H1 (cell line): ENCODE measurements at regions not wholly inside any gene's neighbourhood (a gene's known extent, or its start where the extent isn't known, plus 50 kb on each side); places are given as distances from the start of the nearest gene placed in this dataset.

ENCODE experiments used
- CTCF ChIA-PET: fragments of 300-600 bp; sonication (Branson Sonifier 250); formaldehyde crosslinking; loops from one replicate; lab custom pipeline; 2021; ENCODE audit not compliant: partially characterized antibody; lab: Charles Lee
- POLR2A ChIA-PET: fragments of 300-600 bp; sonication (Branson Sonifier 250); formaldehyde crosslinking; loops from one replicate; lab custom pipeline; 2021; ENCODE audit warnings: inconsistent platforms; ENCODE audit not compliant: partially characterized antibody; lab: Charles Lee
- DNase-seq, 2 experiments: peaks; one replicate each; pipeline versions ENCODE4 v3.0.0 to v3.0.0-alpha.2; 2010 to 2022; ENCODE audit warnings: low spot score in 2 of 2, low read depth in 1 of 2, mixed read lengths in 1 of 2
- FAIRE-seq: peaks from 2 replicates; lab custom pipeline; 2011; peaks lifted over from hg19 to GRCh38; lab: Jason Lieb, UNC
- H2AFZ ChIP-seq: 2 replicates; pipeline ENCODE4 v1.8.1; 2012; ENCODE audit warnings: low read length, inconsistent platforms
- H2AK5ac ChIP-seq: 2 replicates; pipeline ENCODE4 v1.6.1; 2013; ENCODE audit warnings: low read depth, low read length
- H2BK120ac ChIP-seq: replicated peaks from 2 replicates; pipeline ENCODE3; 2013; ENCODE audit warnings: low read depth, low read length, inconsistent platforms
- H2BK12ac ChIP-seq: 2 replicates; pipeline ENCODE4 v1.6.1; 2013; ENCODE audit warnings: low read depth, low read length
- H2BK15ac ChIP-seq: 2 replicates; pipeline ENCODE4 v1.6.1; 2013; ENCODE audit warnings: low read length
- H2BK20ac ChIP-seq: 2 replicates; pipeline ENCODE4 v1.6.1; 2013; ENCODE audit warnings: low read length
- H2BK5ac ChIP-seq: 2 replicates; pipeline ENCODE4 v1.6.1; 2013; ENCODE audit warnings: low read depth, low read length
- H3K14ac ChIP-seq: 2 replicates; pipeline ENCODE4 v1.6.1; 2013; ENCODE audit warnings: inconsistent platforms; ENCODE audit not compliant: insufficient read length
- H3K18ac ChIP-seq: 2 replicates; pipeline ENCODE4 v1.6.1; 2013; ENCODE audit warnings: low read length; ENCODE audit errors: extremely low read depth
- H3K23ac ChIP-seq: 2 replicates; pipeline ENCODE4 v1.6.1; 2013; ENCODE audit warnings: inconsistent platforms; ENCODE audit not compliant: insufficient read length
- H3K23me2 ChIP-seq: 2 replicates; pipeline ENCODE4 v1.6.1; 2013; ENCODE audit warnings: low read depth, low read length
- H3K27ac ChIP-seq: 2 replicates; pipeline ENCODE4 v1.6.1; 2011; ENCODE audit warnings: low read depth, low read length, inconsistent platforms
- H3K27me3 ChIP-seq, 4 experiments: replicated peaks in 1 of 4; 1 replicate in 1 of 4; 2 replicates in 3 of 4; pipeline versions ENCODE4 v1.6.1 to v1.8.1; 2011 to 2013; ENCODE audit warnings: low read length in 3 of 4, mild to moderate bottlenecking in 3 of 4, inconsistent platforms in 2 of 4, mixed read lengths in 2 of 4, moderate library complexity in 1 of 4; ENCODE audit not compliant: control insufficient read depth in 3 of 4, insufficient read depth in 3 of 4; ENCODE audit errors: extremely low read depth in 1 of 4
- H3K36me3 ChIP-seq, 4 experiments: 2 replicates each; pipeline versions ENCODE4 v1.6.1 to v1.8.1; 2011 to 2013; ENCODE audit warnings: mild to moderate bottlenecking in 4 of 4, low read length in 3 of 4, moderate library complexity in 2 of 4, control low read depth in 1 of 4, inconsistent platforms in 1 of 4; ENCODE audit not compliant: insufficient read depth in 4 of 4, control insufficient read depth in 2 of 4
- H3K4ac ChIP-seq: replicated peaks from 2 replicates; pipeline ENCODE3; 2013; ENCODE audit warnings: low read length, low read depth, mixed read lengths, inconsistent platforms; ENCODE audit not compliant: insufficient read length
- H3K4me1 ChIP-seq, 4 experiments: replicated peaks in 1 of 4; 1 replicate in 1 of 4; 2 replicates in 3 of 4; pipeline versions ENCODE4 v1.6.1 to v1.8.1; 2011 to 2013; ENCODE audit warnings: low read length in 3 of 4, inconsistent platforms in 2 of 4, mixed read lengths in 1 of 4; ENCODE audit not compliant: insufficient read depth in 4 of 4, control insufficient read depth in 3 of 4
- H3K4me2 ChIP-seq, 2 experiments: 2 replicates each; pipeline versions ENCODE4 v1.6.1 to v1.8.1; 2011 to 2013; ENCODE audit warnings: low read depth in 2 of 2, low read length in 2 of 2, control low read depth in 1 of 2, inconsistent platforms in 1 of 2, mild to moderate bottlenecking in 1 of 2; ENCODE audit not compliant: insufficient read depth in 1 of 2
- H3K4me3 ChIP-seq, 4 experiments: fragments of 200-600, 300-600 bp in 1 of 4; sonication (generic), shearing (Covaris generic), sonication (Bioruptor Twin) in 1 of 4; 2 replicates each; pipeline versions ENCODE4 v1.5.1 to v1.8.1; 2011 to 2016; ENCODE audit warnings: low read length in 4 of 4, low read depth in 3 of 4, control low read depth in 2 of 4, inconsistent platforms in 2 of 4, mild to moderate bottlenecking in 2 of 4, mixed read lengths in 1 of 4, moderate library complexity in 1 of 4; ENCODE audit not compliant: insufficient read depth in 2 of 4; ENCODE audit errors: extremely low read depth in 1 of 4
- H3K56ac ChIP-seq: replicated peaks from 2 replicates; pipeline ENCODE3; 2013; ENCODE audit warnings: low read depth, mild to moderate bottlenecking, mixed read lengths, low read length, inconsistent platforms; ENCODE audit not compliant: insufficient read length
- H3K79me1 ChIP-seq: 2 replicates; pipeline ENCODE4 v1.6.1; 2013; ENCODE audit warnings: low read depth, low read length, control low read depth
- H3K79me2 ChIP-seq, 2 experiments: 2 replicates each; pipeline versions ENCODE4 v1.6.1 to v1.8.1; 2012 to 2013; ENCODE audit warnings: low read length in 2 of 2, mild to moderate bottlenecking in 2 of 2, inconsistent platforms in 1 of 2; ENCODE audit not compliant: insufficient read depth in 2 of 2, control insufficient read depth in 1 of 2
- H3K9ac ChIP-seq, 4 experiments: replicated peaks in 1 of 4; 1 replicate in 1 of 4; 2 replicates in 3 of 4; pipeline versions ENCODE4 v1.6.1 to v1.8.1; 2011 to 2013; ENCODE audit warnings: low read depth in 3 of 4, low read length in 3 of 4, control low read depth in 2 of 4, mild to moderate bottlenecking in 2 of 4, moderate library complexity in 2 of 4, inconsistent platforms in 1 of 4; ENCODE audit errors: extremely low read depth in 1 of 4
- H3K9me3 ChIP-seq, 2 experiments: 2 replicates each; pipeline versions ENCODE4 v1.6.1 to v1.8.1; 2012 to 2013; ENCODE audit warnings: mild to moderate bottlenecking in 2 of 2, moderate library complexity in 2 of 2, control low read depth in 1 of 2, inconsistent platforms in 1 of 2, low read depth in 1 of 2, low read length in 1 of 2, mixed read lengths in 1 of 2; ENCODE audit not compliant: insufficient read depth in 2 of 2
- H4K20me1 ChIP-seq, 2 experiments: replicated peaks in 1 of 2; 2 replicates each; pipeline versions ENCODE3 to v1.8.1; 2011 to 2013; ENCODE audit warnings: inconsistent platforms in 2 of 2, low read length in 2 of 2, mild to moderate bottlenecking in 1 of 2; ENCODE audit not compliant: insufficient read depth in 2 of 2, control insufficient read depth in 1 of 2
- H4K5ac ChIP-seq: 2 replicates; pipeline ENCODE4 v1.6.1; 2013; ENCODE audit warnings: low read length, low read depth, mixed read lengths, inconsistent platforms; ENCODE audit not compliant: insufficient read length
- H4K8ac ChIP-seq: 2 replicates; pipeline ENCODE4 v1.8.0; 2013; ENCODE audit warnings: mild to moderate bottlenecking, moderate library complexity, low read length, inconsistent platforms; ENCODE audit not compliant: insufficient read depth; ENCODE audit errors: extremely low read depth
- H4K91ac ChIP-seq: replicated peaks from 2 replicates; pipeline ENCODE3; 2013; ENCODE audit warnings: low read length, mixed read lengths, inconsistent platforms; ENCODE audit not compliant: insufficient read length
- CTCF ChIP-seq, 3 experiments: IDR thresholded peaks; 1 replicate in 2 of 3; 2 replicates in 1 of 3; pipeline versions ENCODE4 v1.5.1 to v1.6.1; 2011; ENCODE audit warnings: low read length in 3 of 3, mild to moderate bottlenecking in 3 of 3, inconsistent platforms in 2 of 3, low read depth in 1 of 3, moderate library complexity in 1 of 3; ENCODE audit not compliant: insufficient read depth in 1 of 3; ENCODE audit errors: control extremely low read depth in 1 of 3
- RAD21 ChIP-seq, 2 experiments: IDR thresholded peaks in 1 of 2; conservative IDR thresholded peaks in 1 of 2; 2 replicates each; pipeline ENCODE4 v1.6.1; 2011; ENCODE audit warnings: low read depth in 2 of 2, low read length in 2 of 2, improper control_type of control experiment in 1 of 2, inconsistent platforms in 1 of 2, mild to moderate bottlenecking in 1 of 2, moderate library complexity in 1 of 2
- USF2 ChIP-seq: IDR thresholded peaks from 2 replicates; pipeline ENCODE4 v1.6.1; 2011; ENCODE audit warnings: low read length, improper control_type of control experiment
- WGBS, 2 experiments: shearing (Covaris generic) in 1 of 2; methylation state at CpG; one replicate each; pipeline versions ENCODE4 v1.1.6 to v1.1.7; 2013 to 2015; ENCODE audit warnings: low lambda C conversion rate in 2 of 2, mixed read lengths in 2 of 2, inconsistent platforms in 1 of 2, low coverage in 1 of 2, missing lambda C conversion rate in 1 of 2; ENCODE audit not compliant: insufficient replicate concordance in 2 of 2, insufficient coverage in 1 of 2, insufficient read length in 1 of 2; ENCODE audit errors: extremely low coverage in 1 of 2, missing lambda C conversion rate in 1 of 2; 5-methylcytosine and 5-hydroxymethylcytosine counted together
- TF ChIP-seq, protein P1 (sequence below): IDR thresholded peaks from 2 replicates; pipeline ENCODE4 v1.6.1; 2012; ENCODE audit warnings: inconsistent platforms

- no peak overlapping the region for H4K91ac ChIP-seq
- no peak overlapping the region for H4K5ac ChIP-seq
- H2BK15ac ChIP-seq: no peak overlapping the region
- no peak overlapping the region for H3K4me3 ChIP-seq
- H3K23ac ChIP-seq: no peak overlapping the region
- FAIRE-seq (peak; percentile 95), DNase-seq (peak in 1 of 2 experiments; percentile 85)
- H3K56ac ChIP-seq: no peak overlapping the region
- H3K4ac ChIP-seq: no peak overlapping the region
- no peak overlapping the region for H2BK12ac ChIP-seq
- no peaks in the 10 kb centered on the region for H3K79me2 ChIP-seq
- no peak overlapping the region for H2BK5ac ChIP-seq
- no peak overlapping the region for H4K8ac ChIP-seq
- no peak overlapping the region for H2BK120ac ChIP-seq
- ChIA-PET POLR2A (no interaction called here), CTCF (interaction anchor here (0.5 to 5.2 kb wide), 49 partner anchors 8 to 1241 kb away, joined by 3 to 50 read pairs (median 4); no protein-coding TSS in a partner anchor)
- 48% methylated on average over 16 of the region's 16 CpGs; no CpG with 5 or more reads in 1 of the 2 experiments for WGBS, 2 experiments
- H3K14ac ChIP-seq: no peak overlapping the region
- TF ChIP-seq CTCF (IDR thresholded peaks at IDR 0.05; ENCODE audit: control extremely low read depth in 1 of 3, insufficient read depth in 1 of 3, low read depth in 1 of 3, low read length in 3 of 3) (peak; percentile 68 to 87 (median 86)), RAD21 (IDR thresholded peaks at IDR 0.05 in 1 of 2, conservative IDR thresholded peaks at IDR 0.05 in 1 of 2; ENCODE audit: low read depth in 2 of 2, low read length in 2 of 2) (peak; percentile 68 to 74), USF2 (no peak)
- TF ChIP-seq, protein P1, sequence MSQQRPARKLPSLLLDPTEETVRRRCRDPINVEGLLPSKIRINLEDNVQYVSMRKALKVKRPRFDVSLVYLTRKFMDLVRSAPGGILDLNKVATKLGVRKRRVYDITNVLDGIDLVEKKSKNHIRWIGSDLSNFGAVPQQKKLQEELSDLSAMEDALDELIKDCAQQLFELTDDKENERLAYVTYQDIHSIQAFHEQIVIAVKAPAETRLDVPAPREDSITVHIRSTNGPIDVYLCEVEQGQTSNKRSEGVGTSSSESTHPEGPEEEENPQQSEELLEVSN: peak; percentile 42; the same call in 1 of the 2 replicates
- H3K4me2 ChIP-seq: no peak overlapping the region
- no peaks in the 10 kb centered on the region for H3K79me1 ChIP-seq
- H3K18ac ChIP-seq: no peak overlapping the region; the same call in 1 of the 2 replicates
- H2AK5ac ChIP-seq: no peak overlapping the region
- peak overlapping the region; percentile 84; the same call in 1 of the 2 replicates for H2AFZ ChIP-seq
- no peaks in the 10 kb centered on the region for H3K4me1 ChIP-seq
- no peak overlapping the region for H3K27ac ChIP-seq
- no peaks in the 10 kb centered on the region for H4K20me1 ChIP-seq
- no peaks in the 10 kb centered on the region; the same call in 1 of the 2 replicates for H3K23me2 ChIP-seq
- no peaks in the 10 kb centered on the region for H3K36me3 ChIP-seq
- H3K9me3 ChIP-seq: no peaks in the 10 kb centered on the region
- no peak overlapping the region for H3K9ac ChIP-seq
- no peak overlapping the region for H2BK20ac ChIP-seq
- no peaks in the 10 kb centered on the region for H3K27me3 ChIP-seq
Observed at GRCh38 chr18:2104620-2105462, 466.5 kb downstream of the METTL4 start.
